22Rv1 (cell line): ENCODE measurements at regions not wholly inside any gene's neighbourhood (a gene's known extent, or its start where the extent isn't known, plus 50 kb on each side); places are given as distances from the start of the nearest gene placed in this dataset.

Source experiments
- H3K27ac ChIP-seq: fragments of 450-650 bp; 2 replicates; pipeline ENCODE4 v1.5.1; 2017
- CTCF ChIP-seq: fragments of 450-650 bp; IDR thresholded peaks from 2 replicates; pipeline ENCODE4 v1.5.1; 2017; ENCODE audit warnings: mild to moderate bottlenecking
- ZFX ChIP-seq: fragments of 450-650 bp; IDR thresholded peaks from 2 replicates; pipeline ENCODE4 v1.6.1; 2017; ENCODE audit warnings: antibody characterized with exemption, borderline replicate concordance

- H3K27ac ChIP-seq, result no peak overlapping the region
- TF ChIP-seq CTCF, result no peak
- no peak for TF ChIP-seq ZFX
Measured at GRCh38 chr18:61756244-61756643, 136.6 kb downstream of the RNF152 start.

DNA sequence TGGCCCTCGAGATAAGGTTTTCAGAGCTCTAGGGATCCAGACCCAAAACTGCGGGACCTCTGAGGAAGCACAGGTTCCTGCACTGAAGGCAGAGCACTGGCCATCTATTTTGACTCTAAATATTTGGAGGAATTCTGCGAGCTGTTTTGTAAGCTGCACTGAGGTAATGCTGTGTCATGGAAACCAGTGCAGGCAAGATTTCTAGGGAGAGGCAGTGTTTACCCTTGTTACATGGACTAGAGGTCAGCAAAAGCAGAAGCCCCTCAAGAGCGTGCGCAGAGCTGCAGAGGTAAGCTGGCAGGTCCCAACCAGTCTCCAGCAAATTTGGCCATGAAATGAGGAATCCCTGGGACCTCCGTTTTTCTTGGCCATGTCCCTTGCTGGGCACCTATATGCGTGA, 137.3 kb downstream of the RNF152 start:
- TF ChIP-seq ZFX (no peak), CTCF (no peak)
- no peak overlapping the region for H3K27ac ChIP-seq

GRCh38 chr18:61754039-61754583, 138.7 kb downstream of the RNF152 start:
- no peak overlapping the region for H3K27ac ChIP-seq
- no peak for TF ChIP-seq CTCF
- no peak for TF ChIP-seq ZFX

GRCh38 chr18:61753373-61753772, 139.4 kb downstream of the RNF152 start:
- no peak for TF ChIP-seq CTCF
- TF ChIP-seq ZFX, result no peak
- H3K27ac ChIP-seq, result no peak overlapping the region

- no peak overlapping the region for H3K27ac ChIP-seq
- TF ChIP-seq CTCF (no peak), ZFX (no peak)
Measured at GRCh38 chr18:61752973-61753372, 139.8 kb downstream of the RNF152 start.

GRCh38 chr18:61750840-61751668, 141.8 kb downstream of the RNF152 start:
- no peak for TF ChIP-seq ZFX
- no peak for TF ChIP-seq CTCF
- H3K27ac ChIP-seq, result no peak overlapping the region

- H3K27ac ChIP-seq, result no peak overlapping the region
- TF ChIP-seq ZFX, result no peak
- TF ChIP-seq CTCF, result no peak
Measured at GRCh38 chr18:61749546-61749945, 143.3 kb downstream of the RNF152 start.
